NB4 (cell line): ENCODE measurements at regions not wholly inside any gene's neighbourhood (a gene's known extent, or its start where the extent isn't known, plus 50 kb on each side); places are given as distances from the start of the nearest gene placed in this dataset.
"Not testable (repeated sequence)": the region's sequence is repeated elsewhere in the genome, so short reads cannot be mapped to it uniquely, and the experiment has no call there.

ENCODE experiments used
- CTCF ChIP-seq: IDR thresholded peaks from one replicate; pipeline ENCODE4 v1.5.1; 2012; ENCODE audit warnings: low read depth, low read length
- MYC ChIP-seq: IDR thresholded peaks from 2 replicates; pipeline ENCODE4 v1.6.1; 2011; ENCODE audit warnings: low read depth, low read length
- TF ChIP-seq, protein P1 (sequence below): IDR thresholded peaks from 2 replicates; pipeline ENCODE4 v1.6.1; 2011; ENCODE audit warnings: low read depth, low read length

- not testable (repeated sequence) for TF ChIP-seq CTCF, MYC
- TF ChIP-seq, protein P1, sequence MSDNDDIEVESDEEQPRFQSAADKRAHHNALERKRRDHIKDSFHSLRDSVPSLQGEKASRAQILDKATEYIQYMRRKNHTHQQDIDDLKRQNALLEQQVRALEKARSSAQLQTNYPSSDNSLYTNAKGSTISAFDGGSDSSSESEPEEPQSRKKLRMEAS = not testable (repeated sequence)
These were observed 131.4 kb downstream of the IGLL1 start for GRCh38 chr22:23448499-23449288.
